AG04449 (cell line): ENCODE measurements at regions not wholly inside any gene's neighbourhood (a gene's known extent, or its start where the extent isn't known, plus 50 kb on each side); places are given as distances from the start of the nearest gene placed in this dataset.

ENCODE experiments used
- CTCF ChIA-PET: fragments of 350-600 bp; formaldehyde crosslinking; extraction: SDS; loops from one replicate; lab custom pipeline; 2021; ENCODE audit warnings: antibody characterized with exemption; lab: Yijun Ruan, JAX
- POLR2A ChIA-PET: fragments of 400-600, 350-600 bp; formaldehyde crosslinking; extraction: SDS; loops from one replicate; lab custom pipeline; 2020; ENCODE audit warnings: antibody characterized with exemption, inconsistent platforms; lab: Yijun Ruan, JAX
- DNase-seq: peaks from one replicate; pipeline ENCODE4 v3.0.0-alpha.2; 2010; ENCODE audit warnings: low read depth, low spot score
- H3K4me3 ChIP-seq: 2 replicates; pipeline ENCODE4 v1.5.1; 2011; ENCODE audit warnings: low read depth, mild to moderate bottlenecking, control low read depth, low read length
- TF ChIP-seq, protein P1 (sequence below): IDR thresholded peaks from one replicate; pipeline ENCODE4 v1.5.1; 2011; ENCODE audit warnings: mild to moderate bottlenecking, moderate library complexity, low read length, control low read depth, inconsistent platforms; ENCODE audit not compliant: insufficient read depth; ENCODE audit errors: missing control alignments

DNA sequence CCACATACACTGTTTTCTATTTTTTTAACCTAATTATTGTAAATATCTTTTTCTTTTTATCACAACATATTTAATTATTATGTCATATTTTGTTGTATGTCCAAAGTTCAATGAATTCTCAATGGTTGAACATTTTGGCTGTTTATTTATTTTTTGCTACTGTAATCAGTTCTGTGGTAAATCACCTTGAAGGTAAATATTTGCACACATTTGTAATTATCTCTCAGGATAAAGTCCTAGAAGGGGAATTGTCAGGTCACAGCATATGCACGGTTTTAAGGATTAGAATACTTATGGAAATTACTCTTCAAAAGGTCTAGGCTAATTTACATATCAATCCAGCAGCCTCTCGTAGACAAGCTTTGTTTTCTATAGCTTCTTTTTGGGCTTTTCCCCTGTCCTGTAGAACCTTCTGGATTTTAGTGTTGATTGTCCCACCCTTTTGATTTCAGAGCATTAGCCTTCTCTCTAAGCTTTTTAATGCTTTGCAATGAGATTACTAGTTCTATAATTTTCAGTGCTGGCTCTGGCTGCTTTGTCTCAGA is 362.6 kb downstream of the KCNRG start:
- no peak for DNase-seq
- POLR2A ChIA-PET = no interaction called here
- TF ChIP-seq, protein P1, sequence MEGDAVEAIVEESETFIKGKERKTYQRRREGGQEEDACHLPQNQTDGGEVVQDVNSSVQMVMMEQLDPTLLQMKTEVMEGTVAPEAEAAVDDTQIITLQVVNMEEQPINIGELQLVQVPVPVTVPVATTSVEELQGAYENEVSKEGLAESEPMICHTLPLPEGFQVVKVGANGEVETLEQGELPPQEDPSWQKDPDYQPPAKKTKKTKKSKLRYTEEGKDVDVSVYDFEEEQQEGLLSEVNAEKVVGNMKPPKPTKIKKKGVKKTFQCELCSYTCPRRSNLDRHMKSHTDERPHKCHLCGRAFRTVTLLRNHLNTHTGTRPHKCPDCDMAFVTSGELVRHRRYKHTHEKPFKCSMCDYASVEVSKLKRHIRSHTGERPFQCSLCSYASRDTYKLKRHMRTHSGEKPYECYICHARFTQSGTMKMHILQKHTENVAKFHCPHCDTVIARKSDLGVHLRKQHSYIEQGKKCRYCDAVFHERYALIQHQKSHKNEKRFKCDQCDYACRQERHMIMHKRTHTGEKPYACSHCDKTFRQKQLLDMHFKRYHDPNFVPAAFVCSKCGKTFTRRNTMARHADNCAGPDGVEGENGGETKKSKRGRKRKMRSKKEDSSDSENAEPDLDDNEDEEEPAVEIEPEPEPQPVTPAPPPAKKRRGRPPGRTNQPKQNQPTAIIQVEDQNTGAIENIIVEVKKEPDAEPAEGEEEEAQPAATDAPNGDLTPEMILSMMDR = no peak
- no peak overlapping the region for H3K4me3 ChIP-seq
- CTCF ChIA-PET = no interaction called here

DNA sequence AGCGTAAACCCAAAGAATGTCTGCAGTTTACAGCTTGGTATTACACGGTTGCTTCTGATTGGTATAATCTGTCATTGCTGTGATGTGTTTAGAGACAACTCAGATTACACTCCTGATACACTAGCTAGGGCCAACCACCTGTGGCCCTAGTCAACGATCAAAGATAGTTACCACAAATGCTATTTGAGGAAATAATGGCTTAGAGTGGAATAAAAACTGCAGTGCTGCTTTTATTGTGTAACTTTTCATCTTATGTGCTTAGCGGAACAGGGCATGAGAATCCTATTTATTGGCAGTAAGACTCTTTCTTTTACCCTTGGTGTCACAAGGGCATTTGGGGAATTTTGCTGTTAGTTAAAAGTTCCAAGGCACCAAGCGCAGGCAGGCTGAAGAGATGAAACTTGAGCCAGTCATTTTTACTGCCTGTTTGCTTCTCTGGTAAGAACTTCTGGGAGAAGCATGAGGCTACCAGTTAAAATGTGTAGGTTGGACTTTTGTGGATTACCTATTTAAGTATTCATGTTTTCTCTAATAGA is 363.3 kb downstream of the KCNRG start:
- POLR2A ChIA-PET = no interaction called here
- CTCF ChIA-PET = no interaction called here
- DNase-seq = no peak
- TF ChIP-seq, protein P1 = no peak
- H3K4me3 ChIP-seq = no peak overlapping the region

DNA sequence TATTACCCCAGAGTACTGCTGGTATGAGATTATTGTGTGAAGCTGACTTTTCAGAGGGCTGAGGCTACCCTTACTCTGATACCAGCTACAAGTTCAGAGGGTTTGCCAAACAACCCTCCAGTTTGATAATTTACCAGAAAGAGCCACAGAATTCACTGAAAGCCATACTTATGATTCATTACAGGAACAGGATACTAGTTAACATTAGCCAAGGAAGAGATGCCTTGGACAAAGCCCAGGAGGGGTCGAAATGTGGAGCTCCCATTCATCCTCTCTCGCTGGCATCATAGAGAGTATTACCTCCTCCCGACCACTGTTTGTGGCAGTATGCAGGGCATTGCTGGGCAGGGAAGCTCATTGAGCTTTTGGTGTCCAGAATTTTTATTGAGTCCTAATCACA is 364.3 kb downstream of the KCNRG start:
- DNase-seq = no peak

DNA sequence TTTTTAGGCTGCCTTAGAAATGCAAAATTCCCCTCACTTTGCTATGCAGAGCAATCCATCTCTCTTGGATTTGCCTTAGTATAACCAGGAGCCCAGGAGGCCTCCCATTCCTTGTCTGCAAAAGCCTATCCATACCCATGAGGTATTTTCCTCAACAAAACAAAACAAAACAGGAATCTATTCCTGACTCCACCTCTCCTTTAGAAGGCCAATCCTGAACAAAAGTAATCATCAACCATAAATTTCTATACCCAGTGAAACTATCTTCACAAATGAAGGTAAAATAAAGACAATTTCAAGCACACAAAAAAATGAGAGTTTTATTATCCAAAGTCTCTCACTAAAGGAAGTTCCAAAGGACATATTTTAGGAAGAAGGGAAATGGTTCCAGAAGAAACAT is 365.7 kb downstream of the KCNRG start:
- no peak overlapping the region for H3K4me3 ChIP-seq
- TF ChIP-seq, protein P1 = no peak
- ChIA-PET POLR2A (no interaction called here), CTCF (no interaction called here)
- DNase-seq = no peak

More for the DNA sequence above, 364.3 kb downstream of the KCNRG start:
- ChIA-PET CTCF (interaction anchor here (0.6 kb wide), 1 partner anchor 9 kb away, joined by 3 read pairs; no protein-coding TSS in a partner anchor), POLR2A (no interaction called here)
- no peak overlapping the region for H3K4me3 ChIP-seq
- TF ChIP-seq, protein P1 = no peak

DNA sequence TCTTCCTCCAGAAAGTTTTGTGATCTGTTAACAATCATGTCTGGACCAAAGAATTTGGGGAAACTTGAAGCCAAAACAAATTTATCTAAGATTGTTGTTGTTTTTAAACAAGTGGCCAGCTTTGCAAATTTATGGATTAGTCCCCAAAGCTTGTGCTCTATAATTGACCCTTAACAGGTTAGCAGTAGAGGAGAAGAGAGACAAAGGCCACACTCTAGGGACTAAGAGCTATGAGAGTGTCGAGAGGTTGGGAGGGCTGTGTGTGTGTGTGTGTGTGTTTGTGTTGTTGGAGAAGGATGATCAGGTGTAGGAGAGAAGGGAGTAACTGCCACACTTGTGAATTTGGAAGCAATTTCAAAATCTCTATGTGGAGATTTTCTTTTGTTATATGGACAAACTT is 367.3 kb downstream of the KCNRG start:
- CTCF ChIA-PET = interaction anchor here (1.2 kb wide), 1 partner anchor 10 kb away, joined by 4 read pairs; no protein-coding TSS in a partner anchor
- POLR2A ChIA-PET = no interaction called here
- H3K4me3 ChIP-seq = no peak overlapping the region
- DNase-seq = no peak
- TF ChIP-seq, protein P1 = no peak

DNA sequence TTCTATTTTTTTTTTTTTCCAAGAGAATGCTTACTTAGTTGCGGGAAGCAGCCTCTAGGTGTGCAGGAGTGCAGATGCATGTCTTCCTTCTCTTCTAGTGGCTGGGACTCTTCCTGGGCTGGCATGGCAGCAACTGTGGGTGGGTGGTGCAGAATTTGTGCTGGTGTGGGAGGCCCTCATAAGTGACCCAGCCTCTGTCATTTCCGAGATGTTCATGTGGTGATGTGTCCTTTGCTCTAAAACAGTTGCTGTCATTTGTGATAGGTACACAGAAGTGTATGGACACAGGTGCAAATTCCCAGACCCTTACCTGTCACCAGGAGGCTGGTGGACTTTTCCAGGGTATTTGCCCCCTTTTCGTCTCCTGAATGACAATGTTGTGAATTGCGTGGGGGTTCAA is 367.7 kb downstream of the KCNRG start:
- H3K4me3 ChIP-seq = no peak overlapping the region
- ChIA-PET POLR2A (no interaction called here), CTCF (no interaction called here)
- TF ChIP-seq, protein P1 = no peak
- no peak for DNase-seq
